ENCODE measurements at regions not wholly inside any gene's neighbourhood (a gene's known extent, or its start where the extent isn't known, plus 50 kb on each side); places are given as distances from the start of the nearest gene placed in this dataset.

- Histone ChIP-seq H3K9me3 (ENCODE audit: insufficient read depth, low read length) (no peaks in the 10 kb centered on the region), H3K4me2 (ENCODE audit: low read depth, low read length, poor library complexity, severe bottlenecking) (no peak overlapping the region), H3K4me3 (ENCODE audit: insufficient read depth, low read length, poor library complexity, severe bottlenecking) (no peak overlapping the region), H3K9me2 (replicated peaks; ENCODE audit: insufficient read depth, low read length) (no peaks in the 10 kb centered on the region), H3K27me3 (ENCODE audit: low read length) (0 out of 2 replicates have a peak, but pooled peaks cover 2% of the 10 kb centered on the region), H2AFZ (ENCODE audit: low read depth, low read length, severe bottlenecking) (no peak overlapping the region), H4K20me1 (ENCODE audit: low read depth, low read length) (no peaks in the 10 kb centered on the region), H3K9ac (ENCODE audit: low read length) (no peak overlapping the region), H3K79me2 (ENCODE audit: insufficient read depth, low read length) (no peaks in the 10 kb centered on the region), H3F3A (ENCODE audit: insufficient read depth) (no peaks in the 10 kb centered on the region), H3K36me3 (ENCODE audit: low read length) (no peaks in the 10 kb centered on the region), H3K27ac (ENCODE audit: low read depth, low read length) (no peak overlapping the region)
- TF ChIP-seq CTCF (IDR thresholded peaks at IDR 0.05; ENCODE audit: insufficient read depth, low read length, poor library complexity, severe bottlenecking) (no peak), EZH2phosphoT487 (conservative IDR thresholded peaks at IDR 0.05; ENCODE audit: low read length) (no peak)
Observed at GRCh38 chr14:66228267-66228970, 257.8 kb upstream of the CCDC196 start.

GRCh38 chr14:66231820-66232219 is 254.4 kb upstream of the CCDC196 start:
- no peak overlapping the region for H3K4me2 ChIP-seq (ENCODE audit: low read depth, low read length, poor library complexity, severe bottlenecking)
- no peak overlapping the region for H2AFZ ChIP-seq (ENCODE audit: low read depth, low read length, severe bottlenecking)

GRCh38 chr14:66233591-66233990 is 252.6 kb upstream of the CCDC196 start:
- no peak overlapping the region for H3K4me2 ChIP-seq (ENCODE audit: low read depth, low read length, poor library complexity, severe bottlenecking)
- no peak for TF ChIP-seq CTCF (IDR thresholded peaks at IDR 0.05; ENCODE audit: insufficient read depth, low read length, poor library complexity, severe bottlenecking)
- TF ChIP-seq EZH2phosphoT487 (conservative IDR thresholded peaks at IDR 0.05; ENCODE audit: low read length) = no peak

More at GRCh38 chr14:66231820-66232219, 254.4 kb upstream of the CCDC196 start:
- TF ChIP-seq EZH2phosphoT487 (conservative IDR thresholded peaks at IDR 0.05; ENCODE audit: low read length) (no peak), CTCF (IDR thresholded peaks at IDR 0.05; ENCODE audit: insufficient read depth, low read length, poor library complexity, severe bottlenecking) (no peak)
- H3K9me3 ChIP-seq (ENCODE audit: insufficient read depth, low read length) = no peaks in the 10 kb centered on the region
- H3K27me3 ChIP-seq (ENCODE audit: low read length) = 0 out of 2 replicates have a peak, but pooled peaks cover 2% of the 10 kb centered on the region
- H3K9ac ChIP-seq (ENCODE audit: low read length) = no peak overlapping the region
- H3F3A ChIP-seq (ENCODE audit: insufficient read depth) = no peaks in the 10 kb centered on the region
- no peaks in the 10 kb centered on the region for H3K9me2 ChIP-seq (replicated peaks; ENCODE audit: insufficient read depth, low read length)
- no peaks in the 10 kb centered on the region for H4K20me1 ChIP-seq (ENCODE audit: low read depth, low read length)
- H3K79me2 ChIP-seq (ENCODE audit: insufficient read depth, low read length) = no peaks in the 10 kb centered on the region
- no peak overlapping the region for H3K4me3 ChIP-seq (ENCODE audit: insufficient read depth, low read length, poor library complexity, severe bottlenecking)
- no peaks in the 10 kb centered on the region for H3K36me3 ChIP-seq (ENCODE audit: low read length)
- H3K27ac ChIP-seq (ENCODE audit: low read depth, low read length) = no peak overlapping the region

More at GRCh38 chr14:66233591-66233990, 252.6 kb upstream of the CCDC196 start:
- Histone ChIP-seq H3K4me3 (ENCODE audit: insufficient read depth, low read length, poor library complexity, severe bottlenecking) (no peak overlapping the region), H3K27ac (ENCODE audit: low read depth, low read length) (no peak overlapping the region), H3K9me2 (replicated peaks; ENCODE audit: insufficient read depth, low read length) (no peaks in the 10 kb centered on the region), H3K9me3 (ENCODE audit: insufficient read depth, low read length) (no peaks in the 10 kb centered on the region), H3K9ac (ENCODE audit: low read length) (no peak overlapping the region), H4K20me1 (ENCODE audit: low read depth, low read length) (no peaks in the 10 kb centered on the region), H2AFZ (ENCODE audit: low read depth, low read length, severe bottlenecking) (no peak overlapping the region), H3K36me3 (ENCODE audit: low read length) (no peaks in the 10 kb centered on the region), H3K79me2 (ENCODE audit: insufficient read depth, low read length) (no peaks in the 10 kb centered on the region), H3F3A (ENCODE audit: insufficient read depth) (no peaks in the 10 kb centered on the region), H3K27me3 (ENCODE audit: low read length) (0 out of 2 replicates have a peak, but pooled peaks cover 2% of the 10 kb centered on the region)

All from SU-DHL-6 (cell line).